CD4-positive, alpha-beta T cell (primary cell): ENCODE measurements at regions not wholly inside any gene's neighbourhood (a gene's known extent, or its start where the extent isn't known, plus 50 kb on each side); places are given as distances from the start of the nearest gene placed in this dataset.

Experiments
- ATAC-seq: fragments of 200-7000 bp; cut with Tn5 transposase; one replicate; pipeline ENCODE4 v1.10.0; 2022; ENCODE audit warnings: mild to moderate bottlenecking; ENCODE audit not compliant: poor library complexity
- CTCF ChIA-PET: fragments of 350-600 bp; sonication (Branson Sonifier 250); formaldehyde crosslinking; loops from one replicate; lab custom pipeline; 2021; ENCODE audit warnings: antibody characterized with exemption, inconsistent platforms; lab: Charles Lee
- POLR2A ChIA-PET: fragments of 350-600 bp; sonication (Branson Sonifier 250); formaldehyde crosslinking; loops from one replicate; lab custom pipeline; 2021; ENCODE audit warnings: antibody characterized with exemption, inconsistent platforms; lab: Charles Lee
- DNase-seq, 14 experiments: peaks; one replicate each; pipeline ENCODE4 v3.0.0-alpha.2; 2013 to 2020; ENCODE audit warnings: mixed read lengths in 2 of 14
- H3K27ac ChIP-seq, 2 donors: one replicate each; pipeline versions ENCODE4 v1.5.1 to v1.7.0; 2013; ENCODE audit warnings: low read length in 2 of 2, low read depth in 1 of 2, mild to moderate bottlenecking in 1 of 2
- H3K27me3 ChIP-seq, 2 experiments: 1 replicate in 1 of 2; 2 replicates in 1 of 2; pipeline versions ENCODE4 v1.6.1 to v1.7.0; 2013; ENCODE audit warnings: low read length in 2 of 2, control low read depth in 1 of 2, mild to moderate bottlenecking in 1 of 2, moderate library complexity in 1 of 2; ENCODE audit not compliant: insufficient read depth in 2 of 2, control insufficient read depth in 1 of 2
- H3K36me3 ChIP-seq: one replicate; pipeline ENCODE4 v1.6.1; 2013; ENCODE audit warnings: low read length, control low read depth; ENCODE audit not compliant: insufficient read depth
- H3K4me1 ChIP-seq: one replicate; pipeline ENCODE4 v1.6.1; 2013; ENCODE audit warnings: low read length, control low read depth; ENCODE audit not compliant: insufficient read depth
- H3K4me3 ChIP-seq: one replicate; pipeline ENCODE4 v1.5.1; 2013; ENCODE audit warnings: mild to moderate bottlenecking, low read length, moderate library complexity
- H3K9me3 ChIP-seq, 2 experiments: 1 replicate in 1 of 2; 2 replicates in 1 of 2; pipeline versions ENCODE4 v1.6.1 to v1.7.0; 2013; ENCODE audit warnings: low read length in 2 of 2, mild to moderate bottlenecking in 2 of 2, control low read depth in 1 of 2, moderate library complexity in 1 of 2; ENCODE audit not compliant: control insufficient read depth in 1 of 2, insufficient read depth in 1 of 2
- H3K27ac Mint-ChIP-seq: one replicate; pipeline ENCODE4 v1.8.0; 2020; ENCODE audit warnings: mixed read lengths
- H3K27me3 Mint-ChIP-seq: one replicate; pipeline ENCODE4 v1.8.0; 2021; ENCODE audit warnings: mixed read lengths
- H3K36me3 Mint-ChIP-seq: one replicate; pipeline ENCODE4 v1.8.0; 2021; ENCODE audit warnings: low read depth, mixed read lengths
- H3K4me1 Mint-ChIP-seq: one replicate; pipeline ENCODE4 v1.8.0; 2021; ENCODE audit warnings: low read depth, mixed read lengths
- H3K4me3 Mint-ChIP-seq: one replicate; pipeline ENCODE4 v1.8.0; 2020; ENCODE audit warnings: mild to moderate bottlenecking, mixed read lengths
- H3K9me3 Mint-ChIP-seq: one replicate; pipeline ENCODE4 v1.8.0; 2020; ENCODE audit warnings: mixed read lengths
- CTCF ChIP-seq: fragments of 200-600 bp; IDR thresholded peaks from one replicate; pipeline ENCODE4 v1.8.0; 2022; ENCODE audit warnings: antibody characterized with exemption, mild to moderate bottlenecking
- intact Hi-C, 2 experiments: fragments of 100-400 bp; cut with DNase I in 1 of 2; cut with micrococcal nuclease in 1 of 2; formaldehyde crosslinking; loops; one replicate each; pipeline versions ENCODE4 v1.15.1 to v1.9.0; 2023 to 2025; cut with DNase I, micrococcal nuclease

GRCh38 chr20:47879771-47880170 is 94.5 kb upstream of the SULF2 start:
- no peaks in the 10 kb centered on the region for H3K4me1 ChIP-seq
- no peak overlapping the region for H3K4me3 ChIP-seq
- POLR2A ChIA-PET, result no interaction called here
- Mint-ChIP-seq H3K27me3 (no peaks in the 10 kb centered on the region), H3K9me3 (no peaks in the 10 kb centered on the region), H3K4me3 (no peak overlapping the region), H3K36me3 (no peaks in the 10 kb centered on the region), H3K4me1 (no peaks in the 10 kb centered on the region), H3K27ac (no peak overlapping the region)
- H3K27ac ChIP-seq, result no peak overlapping the region
- intact Hi-C loops, result no loop called here
- DNase-seq (no peak), ATAC-seq (no peak)
- CTCF ChIA-PET, result no interaction called here
- H3K36me3 ChIP-seq, result no peaks in the 10 kb centered on the region
- TF ChIP-seq CTCF, result no peak
- no peaks in the 10 kb centered on the region for H3K9me3 ChIP-seq
- H3K27me3 ChIP-seq, result no peaks in the 10 kb centered on the region

- Mint-ChIP-seq H3K4me3 (no peak overlapping the region), H3K27ac (no peak overlapping the region), H3K36me3 (no peaks in the 10 kb centered on the region), H3K9me3 (no peaks in the 10 kb centered on the region), H3K27me3 (no peaks in the 10 kb centered on the region), H3K4me1 (no peaks in the 10 kb centered on the region)
- Histone ChIP-seq H3K27me3 (no peaks in the 10 kb centered on the region), H3K36me3 (no peaks in the 10 kb centered on the region), H3K9me3 (no peaks in the 10 kb centered on the region), H3K4me3 (no peak overlapping the region), H3K27ac (no peak overlapping the region), H3K4me1 (no peaks in the 10 kb centered on the region)
- ChIA-PET CTCF (no interaction called here), POLR2A (no interaction called here)
- no peak for TF ChIP-seq CTCF
- DNase-seq, result no peak
- intact Hi-C loops, result no loop called here
- no peak for ATAC-seq
Observed at GRCh38 chr20:47878601-47879027, 93.3 kb upstream of the SULF2 start.

- ATAC-seq, result no peak
- no peaks in the 10 kb centered on the region for H3K4me1 Mint-ChIP-seq
Observed at GRCh38 chr20:47876311-47877088, 91.2 kb upstream of the SULF2 start.

More at GRCh38 chr20:47876311-47877088, 91.2 kb upstream of the SULF2 start:
- intact Hi-C loops, result no loop called here
- no peak overlapping the region for H3K27ac Mint-ChIP-seq
- Histone ChIP-seq H3K36me3 (no peaks in the 10 kb centered on the region), H3K27ac (no peak overlapping the region), H3K27me3 (no peaks in the 10 kb centered on the region), H3K4me3 (no peak overlapping the region), H3K9me3 (no peaks in the 10 kb centered on the region), H3K4me1 (no peaks in the 10 kb centered on the region)
- no peaks in the 10 kb centered on the region for H3K36me3 Mint-ChIP-seq
- no peak overlapping the region for H3K4me3 Mint-ChIP-seq
- no peak for TF ChIP-seq CTCF
- POLR2A ChIA-PET, result no interaction called here
- H3K9me3 Mint-ChIP-seq, result no peaks in the 10 kb centered on the region
- CTCF ChIA-PET, result no interaction called here
- H3K27me3 Mint-ChIP-seq, result peaks cover 6% of the 10 kb centered on the region
- DNase-seq, result no peak
